NCI-H510A treated with DMSO at 0.1 percent for 48 hours (cell line): ENCODE measurements at regions not wholly inside any gene's neighbourhood (a gene's known extent, or its start where the extent isn't known, plus 50 kb on each side); places are given as distances from the start of the nearest gene placed in this dataset.

Experiments used
- DNase-seq: peaks from one replicate; lab custom pipeline; 2025; lab: John Stamatoyannopoulos, UW

DNA sequence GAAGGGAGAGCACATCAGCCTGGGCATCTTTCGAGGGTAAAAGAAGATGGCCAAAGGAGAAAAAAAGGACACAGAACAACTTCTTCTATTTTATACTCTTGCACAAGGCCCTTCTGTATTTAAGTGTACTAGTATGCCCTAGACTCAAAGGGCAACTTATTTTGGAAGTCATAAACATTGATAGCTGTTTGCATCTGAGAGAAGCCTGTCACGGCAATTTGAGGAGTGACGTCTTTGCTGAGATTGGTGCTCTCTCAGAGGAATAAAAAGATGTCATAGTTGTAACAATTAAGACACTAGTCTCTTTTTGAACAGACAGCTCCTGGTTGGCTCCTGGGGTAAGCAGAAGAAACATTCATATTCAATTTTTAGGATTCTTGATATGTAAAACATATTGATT, 260.4 kb upstream of the TTC14 start:
- DNase-seq: no peak

DNA sequence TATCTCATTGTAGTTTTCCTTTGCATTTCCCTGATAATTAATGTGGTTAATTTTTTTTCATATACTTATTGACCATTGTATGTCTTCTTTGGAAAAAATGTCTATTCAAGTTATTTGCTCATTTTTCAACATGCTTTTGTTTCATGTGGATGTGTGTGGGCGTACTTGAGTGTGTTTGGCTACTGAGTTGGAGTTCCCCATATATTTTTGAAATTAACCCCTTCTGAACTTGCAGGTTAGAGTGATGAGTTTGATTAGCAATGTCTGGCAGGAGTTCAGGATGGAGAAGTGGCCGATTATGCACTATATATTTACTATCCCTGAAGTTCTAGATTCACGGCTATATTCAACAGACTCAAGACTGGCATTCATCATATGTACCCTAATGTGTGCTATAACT, 250.4 kb upstream of the TTC14 start:
- no peak for DNase-seq

DNA sequence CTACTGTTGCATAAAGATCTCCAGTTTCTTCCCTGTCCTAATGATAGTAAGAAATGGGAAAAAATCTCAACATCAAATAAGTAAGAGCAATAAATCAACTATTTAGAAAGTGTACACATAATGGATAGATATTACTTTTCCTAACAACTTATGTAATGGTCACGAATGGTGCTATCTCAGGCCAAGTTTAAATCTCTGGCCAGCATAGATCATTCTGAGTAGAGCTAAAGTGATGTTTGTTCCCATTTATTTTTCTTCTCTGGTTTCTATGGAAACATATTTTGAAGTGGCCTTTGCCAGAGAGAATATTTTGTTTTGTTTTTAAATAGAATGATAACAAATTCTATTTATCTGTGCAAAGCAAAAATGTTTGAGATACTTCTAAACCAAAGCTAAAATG, 249.7 kb upstream of the TTC14 start:
- no peak for DNase-seq

DNA sequence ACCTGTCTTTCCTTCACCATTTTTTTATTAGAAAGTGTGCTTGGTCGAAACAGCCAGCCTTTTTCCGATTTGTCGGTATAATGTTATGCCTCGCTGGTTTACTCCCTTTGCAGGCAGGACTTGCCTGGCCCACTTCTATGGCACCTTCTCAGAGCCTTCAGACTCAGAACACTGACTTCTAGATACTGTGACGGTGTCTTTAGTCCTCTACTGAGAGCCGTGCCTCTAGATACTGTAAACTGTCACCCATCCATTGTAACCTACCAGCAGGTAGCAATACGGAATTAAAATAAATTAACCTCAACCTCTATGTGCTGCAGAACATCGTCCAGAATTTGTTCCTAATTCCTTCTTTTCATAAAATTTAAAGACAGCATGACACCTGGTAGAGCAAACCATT, 247.7 kb upstream of the TTC14 start:
- no peak for DNase-seq

DNA sequence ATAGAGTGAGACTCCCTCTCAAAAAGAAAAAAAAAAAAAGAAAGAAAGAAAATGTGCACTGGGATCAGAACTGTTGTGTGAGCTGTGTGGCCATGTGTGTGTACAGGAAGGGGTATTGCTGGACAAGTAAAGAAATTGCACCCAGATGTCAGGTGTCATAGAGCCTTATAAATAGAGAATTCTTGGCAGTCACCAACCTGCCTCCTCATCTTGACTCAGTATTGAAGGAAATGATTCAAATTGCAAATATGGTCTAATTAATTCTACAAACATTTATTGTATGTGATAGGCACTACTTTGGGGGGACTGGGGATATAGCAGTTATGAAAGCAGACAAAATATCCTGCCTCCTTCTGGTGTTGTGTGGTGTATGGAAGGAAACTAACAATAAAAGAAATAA, 243.8 kb upstream of the TTC14 start:
- no peak for DNase-seq

DNA sequence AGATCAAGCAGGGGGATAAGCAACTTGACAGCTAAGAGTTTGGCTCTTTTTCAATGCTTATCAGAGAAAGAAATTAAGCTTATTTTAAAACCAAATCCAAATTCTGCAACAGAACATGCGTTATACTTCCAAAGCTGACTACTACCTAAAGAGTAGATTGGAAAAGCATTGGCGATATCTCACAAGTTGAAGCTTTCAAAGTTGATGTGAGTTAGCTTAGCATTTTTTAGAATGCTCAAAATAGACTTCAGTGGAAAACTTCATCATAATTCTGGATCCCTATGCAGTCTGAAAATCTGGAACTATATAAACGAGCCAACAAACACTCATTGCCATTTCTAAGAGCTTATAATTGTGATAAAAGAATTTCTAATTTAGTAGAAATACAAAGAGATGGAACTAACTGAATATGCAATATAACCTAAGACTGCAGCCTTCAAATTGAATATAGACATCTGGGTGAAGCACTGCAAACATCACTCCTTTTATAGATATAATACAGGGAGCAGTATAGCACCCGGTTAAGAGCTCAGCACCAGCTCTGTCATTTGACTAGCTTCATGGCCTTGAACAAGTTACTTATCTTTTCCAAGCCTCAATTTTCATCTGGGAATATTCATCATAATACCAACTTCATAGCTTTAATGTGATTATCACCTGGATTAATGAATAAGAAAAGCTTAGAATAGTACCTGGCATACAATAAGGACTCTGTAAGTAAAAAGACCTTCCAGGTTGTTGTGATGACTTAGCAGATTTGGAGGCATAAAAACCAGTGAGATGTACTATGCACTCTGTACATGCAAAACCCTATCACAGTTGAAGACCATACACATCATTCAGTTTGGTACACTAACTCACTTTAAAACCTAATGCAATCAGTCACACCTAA, 242.7 kb upstream of the TTC14 start:
- peak; percentile 4 for DNase-seq

DNA sequence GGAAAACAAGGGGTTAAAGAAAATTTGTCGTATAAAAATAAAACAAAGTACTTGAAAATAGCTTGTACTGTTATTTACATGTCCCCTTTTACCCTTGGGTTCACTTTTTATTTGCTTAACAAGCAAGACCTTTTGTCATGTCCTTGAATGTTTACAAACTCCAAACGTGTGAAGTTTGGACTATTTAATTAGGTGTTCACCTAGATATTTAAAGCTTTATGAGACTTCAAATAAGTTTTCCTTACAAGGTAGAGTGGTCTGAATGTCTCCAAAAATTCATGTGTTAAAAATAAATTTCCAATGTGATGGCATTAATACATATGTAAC, 242.0 kb upstream of the TTC14 start:
- no peak for DNase-seq

DNA sequence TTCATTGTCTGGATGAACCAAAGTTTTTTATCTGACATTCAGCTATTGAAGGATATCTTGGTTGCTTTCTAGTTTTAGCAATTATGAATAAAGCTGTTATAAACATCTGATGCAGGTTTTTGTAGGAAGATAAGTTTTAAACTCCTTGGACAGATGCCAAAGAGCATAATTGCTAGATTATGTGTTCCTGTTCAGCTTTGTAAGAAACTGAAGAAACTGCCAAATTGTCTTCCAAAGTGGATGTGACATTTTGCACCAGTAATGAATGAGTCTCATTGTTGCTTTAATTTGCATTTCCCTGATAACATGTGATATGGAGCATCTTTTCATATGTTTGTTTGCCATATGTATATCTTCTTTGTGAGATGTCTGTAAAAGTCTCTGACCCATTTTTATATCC, 239.9 kb upstream of the TTC14 start:
- no peak for DNase-seq

DNA sequence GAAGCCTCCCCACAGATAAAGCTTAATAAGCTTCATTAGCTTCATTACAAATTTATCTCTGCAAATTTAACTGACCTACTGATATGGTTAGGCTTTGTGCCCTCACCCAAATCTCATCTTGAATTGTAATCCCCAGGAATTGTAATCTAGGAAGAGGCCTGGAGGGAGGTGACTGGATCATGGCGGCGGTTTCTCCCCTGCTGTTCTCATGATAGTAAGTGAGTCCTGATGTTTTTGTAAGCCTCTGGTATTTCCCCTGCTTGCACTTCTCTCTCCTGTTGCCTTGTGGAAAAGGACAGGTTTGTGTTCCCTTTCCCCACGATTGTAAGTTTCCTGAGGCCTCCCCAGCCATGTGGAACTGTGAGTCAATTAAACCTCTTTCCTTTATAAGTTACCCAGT, 226.1 kb upstream of the TTC14 start:
- no peak for DNase-seq

DNA sequence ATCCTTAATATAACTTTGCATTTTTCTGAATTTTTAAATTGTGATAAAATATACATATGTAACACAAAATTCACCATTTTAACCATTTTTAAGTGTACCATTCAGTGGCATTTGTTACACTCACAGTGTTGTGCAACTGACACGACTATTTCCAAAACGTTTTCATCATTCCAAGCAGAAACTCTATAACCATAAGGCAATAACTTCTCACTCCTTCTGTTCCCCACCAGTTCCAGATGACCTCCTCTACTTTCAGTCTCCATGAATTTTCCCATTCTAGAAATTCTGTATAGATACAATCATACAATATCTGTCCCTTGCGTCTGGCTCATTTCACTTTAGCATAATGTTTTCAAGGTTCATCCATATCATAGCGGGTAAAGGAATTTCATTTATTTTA, 223.5 kb upstream of the TTC14 start:
- no peak for DNase-seq

DNA sequence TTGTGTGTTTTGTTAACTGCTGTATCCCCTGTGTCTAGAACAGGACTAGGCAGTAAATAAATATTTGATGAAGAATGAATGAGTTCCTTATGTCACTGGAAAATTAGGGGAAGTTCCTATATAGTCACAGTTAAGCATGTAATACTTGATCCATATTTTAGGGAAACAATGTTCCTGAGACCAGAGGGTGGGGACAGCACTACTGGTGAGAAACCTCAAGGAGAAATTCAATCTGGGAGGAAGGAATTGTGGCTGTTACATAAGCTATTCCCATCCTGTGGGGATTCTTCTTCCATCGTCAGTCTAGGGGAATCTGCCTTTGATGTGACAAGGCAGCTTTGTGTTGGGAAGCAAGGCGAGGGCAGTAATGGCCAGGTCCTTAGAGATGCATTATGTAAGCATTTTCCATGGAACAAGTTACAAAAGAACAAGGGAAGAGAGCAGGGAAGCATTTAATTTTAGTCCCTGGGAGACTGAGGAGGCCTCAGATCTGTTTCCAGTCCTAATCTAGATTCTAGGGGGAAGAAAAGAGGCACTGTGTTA, 219.3 kb upstream of the TTC14 start:
- no peak for DNase-seq

DNA sequence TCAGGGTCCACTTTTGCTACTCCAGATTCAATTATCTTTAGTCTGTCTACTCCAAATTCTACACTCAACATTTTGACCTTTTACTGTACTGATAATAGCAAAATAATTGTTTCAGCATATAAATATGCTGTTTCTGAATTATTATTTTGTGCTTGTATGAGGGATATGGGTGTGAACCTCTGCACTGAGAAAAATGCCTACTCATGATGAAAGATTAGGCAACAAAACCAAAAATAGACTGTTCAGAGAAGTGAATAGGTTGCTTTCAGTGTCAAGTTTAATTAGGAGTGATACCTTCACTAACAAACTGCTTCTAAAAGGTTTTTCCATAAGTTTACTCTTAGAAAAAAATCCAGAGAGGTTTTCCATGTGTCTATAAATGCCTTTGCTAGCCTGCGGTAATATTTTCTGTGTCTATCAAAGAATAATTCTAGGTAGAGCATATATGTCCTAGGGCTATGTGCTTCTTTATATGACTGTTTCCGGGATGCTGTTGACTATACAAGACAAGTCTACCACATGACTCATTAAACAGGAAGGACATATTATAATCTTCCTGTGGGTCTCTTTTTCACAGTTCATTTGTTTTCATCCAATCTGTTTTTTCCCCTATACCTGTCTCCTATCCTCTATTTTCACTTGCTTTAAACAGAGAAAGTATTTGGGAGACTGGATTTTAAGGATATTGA, 218.5 kb upstream of the TTC14 start:
- DNase-seq: no peak

DNA sequence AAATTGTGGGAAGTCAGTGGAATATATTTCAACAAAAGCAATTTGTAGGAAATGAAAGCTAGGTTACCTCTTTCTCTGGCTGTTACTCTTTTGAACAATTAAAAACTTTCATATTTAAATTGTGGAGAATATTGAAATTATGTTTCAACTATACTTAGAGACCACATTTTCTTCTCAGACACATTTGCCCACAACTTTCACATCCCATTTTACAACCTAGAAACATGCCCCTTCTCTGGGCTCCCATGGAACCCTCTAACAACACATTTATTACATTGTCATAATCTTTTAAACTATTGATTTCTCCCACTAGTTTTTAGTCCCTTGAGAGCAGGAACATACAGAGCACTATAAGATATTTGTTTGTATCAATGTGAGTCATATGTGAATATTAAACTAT, 211.7 kb upstream of the TTC14 start:
- no peak for DNase-seq

DNA sequence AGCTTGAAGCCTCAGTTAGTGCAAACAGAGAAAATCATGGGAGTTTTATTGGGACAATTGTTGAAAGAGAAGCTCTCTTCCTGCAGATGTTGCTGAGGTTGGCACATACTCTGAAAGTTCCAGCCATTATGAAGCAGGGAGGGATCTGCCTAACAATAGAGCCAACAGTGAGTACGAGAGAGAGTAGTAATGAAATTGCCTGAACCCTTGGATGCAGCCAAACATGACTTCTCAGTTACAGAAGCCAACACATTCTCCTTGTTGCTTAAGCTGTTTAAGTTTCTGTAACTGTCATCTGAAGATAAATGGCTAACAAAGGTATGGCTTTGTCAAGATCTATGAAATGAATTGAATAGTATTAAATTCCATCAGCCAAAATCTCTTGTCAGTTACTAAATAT, 211.0 kb upstream of the TTC14 start:
- DNase-seq: no peak

DNA sequence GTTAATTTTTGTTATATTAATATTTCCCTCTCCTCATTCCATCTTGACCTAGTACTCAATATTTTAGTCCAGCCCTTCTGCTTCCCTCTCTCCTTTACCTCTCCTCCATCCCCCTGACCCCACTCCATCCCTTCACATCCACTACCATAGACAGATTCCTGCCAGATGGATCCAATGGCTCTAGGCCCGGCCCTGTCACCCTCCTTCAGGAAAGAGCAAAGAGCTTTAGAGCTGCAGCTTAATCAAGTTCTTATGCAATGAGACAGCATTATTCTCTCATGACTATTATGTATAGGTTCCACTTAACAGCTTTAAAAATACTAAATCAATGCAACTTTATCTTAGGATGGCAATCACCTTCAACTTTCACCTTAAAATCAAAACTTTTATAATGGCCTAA, 200.7 kb upstream of the TTC14 start:
- no peak for DNase-seq

DNA sequence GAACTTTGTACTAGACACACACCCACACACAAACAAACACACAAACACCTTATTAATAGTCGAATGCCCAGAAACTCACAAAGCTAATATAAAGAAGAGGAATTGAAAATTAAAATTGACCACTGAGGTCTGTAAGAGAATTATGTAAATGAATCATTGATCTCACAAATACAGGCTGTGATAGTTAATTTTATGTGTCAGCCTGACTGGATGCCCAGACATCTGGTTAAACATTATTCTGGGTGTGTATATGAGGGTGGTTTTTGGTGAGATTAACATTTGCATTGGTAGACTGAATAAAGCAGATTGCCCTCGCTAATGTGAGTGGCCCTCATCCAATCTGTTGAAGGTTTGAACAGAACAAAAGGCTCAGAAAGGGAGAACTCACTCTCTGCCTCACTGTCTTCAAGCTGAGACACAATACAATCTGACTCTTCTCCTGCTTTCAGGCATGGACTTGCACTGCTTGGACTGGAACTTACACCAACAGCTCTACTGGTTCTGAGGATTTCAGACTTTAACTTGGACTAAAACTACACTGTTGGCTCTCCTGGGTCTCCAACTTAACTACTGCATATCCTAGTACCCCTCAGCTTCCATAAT, 199.4 kb upstream of the TTC14 start:
- DNase-seq: no peak

DNA sequence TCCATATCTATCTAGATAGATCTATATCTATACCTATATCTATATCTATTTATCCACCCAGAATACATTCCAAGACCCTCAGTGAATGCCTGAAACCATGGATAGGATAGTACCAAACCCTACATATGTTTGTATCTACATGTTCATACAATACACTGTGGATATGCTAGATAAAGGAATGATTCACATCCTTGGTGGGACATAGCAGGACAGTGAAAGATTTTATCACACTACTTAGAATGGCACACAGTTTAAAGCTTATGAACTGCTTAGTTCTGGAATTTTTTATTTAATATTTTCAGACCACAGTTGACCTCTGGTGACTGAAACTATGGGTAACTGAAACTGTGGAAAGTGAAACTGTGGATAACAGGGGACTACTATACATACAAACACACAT, 198.8 kb upstream of the TTC14 start:
- no peak for DNase-seq

DNA sequence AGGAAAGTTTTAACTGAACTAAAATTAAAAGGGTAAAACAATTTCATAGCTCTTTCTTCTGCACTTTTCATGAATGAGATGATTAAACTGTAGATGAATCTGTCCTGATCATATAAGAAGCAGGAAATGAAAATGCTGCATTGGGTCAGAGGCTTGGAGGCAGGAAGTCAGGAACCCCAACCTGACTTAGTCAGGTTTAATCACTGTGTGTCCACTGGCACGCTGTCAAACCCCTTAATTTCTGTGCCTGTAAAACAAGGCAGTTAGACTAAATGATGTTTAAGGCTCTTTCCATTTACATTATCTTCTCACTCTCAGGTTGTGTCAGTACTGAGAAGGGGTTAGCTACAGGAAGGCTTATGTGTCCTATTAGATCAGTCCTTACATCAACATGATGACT, 193.3 kb upstream of the TTC14 start:
- DNase-seq: no peak

DNA sequence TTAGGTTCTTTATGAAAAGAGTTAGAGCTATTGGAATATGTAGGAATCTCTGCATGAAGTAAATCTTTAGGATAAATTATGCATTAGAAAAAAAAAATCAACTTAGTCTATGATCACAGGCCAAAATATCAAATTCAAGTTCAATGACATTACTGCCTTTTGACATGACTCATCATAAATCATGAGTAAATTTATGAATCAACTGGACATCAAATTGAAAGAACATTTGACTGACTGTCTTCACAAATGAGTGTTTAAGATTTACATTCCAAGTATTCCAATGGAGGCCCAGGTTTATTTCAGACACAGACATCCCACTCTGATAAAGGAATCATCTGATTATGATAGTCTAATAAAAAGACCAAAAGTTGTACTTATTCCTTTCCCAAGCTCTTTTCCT, 192.8 kb upstream of the TTC14 start:
- DNase-seq: no peak

DNA sequence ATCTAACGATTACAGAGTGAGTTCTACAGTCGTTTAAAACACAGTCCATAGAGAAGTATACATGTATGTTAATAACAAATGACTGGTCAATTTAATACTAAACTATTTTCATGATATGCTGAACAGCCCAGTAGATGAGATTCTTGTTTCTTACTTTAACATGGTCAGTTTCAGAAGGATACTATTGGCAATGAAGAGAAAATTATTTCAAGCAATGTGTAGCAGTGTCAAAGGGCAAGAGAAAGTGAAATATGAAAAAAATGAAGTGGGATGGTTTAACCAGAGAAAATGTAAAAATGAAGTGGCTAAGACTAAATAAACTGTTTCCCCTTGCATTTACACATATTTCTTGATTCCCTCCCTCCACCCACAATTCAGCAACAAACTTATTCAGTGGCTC, 192.1 kb upstream of the TTC14 start:
- DNase-seq: no peak

DNA sequence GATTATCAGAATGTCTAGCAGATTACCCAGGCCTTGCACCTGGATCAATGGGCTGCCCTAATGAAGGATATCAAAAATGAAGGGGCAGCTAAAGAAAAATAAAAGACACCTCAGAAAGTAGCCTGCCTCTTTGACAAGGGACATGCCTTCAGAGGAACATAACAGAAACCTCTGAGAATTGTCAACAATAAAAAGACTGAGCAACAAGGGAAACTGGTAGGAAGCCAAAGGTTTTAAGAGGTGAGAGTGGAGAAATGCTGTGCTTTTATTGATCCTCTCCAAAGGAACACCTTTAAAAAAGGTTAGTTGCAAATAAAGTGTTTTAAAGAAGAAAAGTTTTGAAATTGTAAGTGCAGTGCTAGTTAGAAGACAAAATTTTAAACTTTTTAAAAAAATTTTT, 187.8 kb upstream of the TTC14 start:
- no peak for DNase-seq

DNA sequence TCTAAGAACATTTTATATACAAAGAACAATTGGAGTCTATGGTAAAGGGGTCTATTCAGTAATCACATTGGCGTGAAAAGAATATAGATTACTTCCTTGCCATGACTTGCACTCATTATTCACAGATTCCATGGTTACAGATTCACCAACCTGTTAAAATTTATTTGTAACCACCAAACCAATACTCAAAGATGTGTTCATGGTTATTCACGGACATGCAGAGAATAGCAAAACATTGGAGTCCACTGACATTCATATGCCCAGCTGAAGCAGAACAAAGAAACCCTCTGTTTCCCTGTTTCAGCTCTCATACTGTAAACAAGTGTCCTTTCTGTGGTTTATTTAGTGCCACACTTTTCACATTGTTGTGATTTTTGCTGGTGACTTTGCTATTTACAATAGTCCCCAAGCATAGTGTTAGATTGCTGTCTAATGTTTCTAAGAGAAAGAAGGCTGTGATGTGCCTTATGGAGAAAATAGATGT, 185.8 kb upstream of the TTC14 start:
- DNase-seq: no peak

DNA sequence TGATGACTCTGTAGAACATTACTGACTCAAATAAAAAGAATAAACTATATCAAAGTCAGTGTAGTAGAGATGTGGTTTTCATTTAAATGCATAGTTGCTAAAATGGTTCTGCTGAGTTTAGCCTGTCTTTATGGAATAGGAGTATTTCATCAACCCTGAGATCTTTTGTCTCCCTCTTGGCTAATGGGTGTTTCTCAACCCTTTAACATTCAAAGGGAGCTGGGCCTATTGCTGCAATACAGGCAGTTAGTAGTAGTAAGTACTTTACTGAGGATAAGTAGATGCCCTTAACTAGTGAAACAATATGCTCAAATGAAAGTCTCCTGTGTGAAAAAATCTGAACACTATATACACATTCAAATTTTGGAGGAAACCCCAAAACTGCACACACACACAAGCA, 184.7 kb upstream of the TTC14 start:
- no peak for DNase-seq
